ENCODE measurements at regions not wholly inside any gene's neighbourhood (a gene's known extent, or its start where the extent isn't known, plus 50 kb on each side); places are given as distances from the start of the nearest gene placed in this dataset.
A peak's percentile ranks its signal among the peaks of the same experiment; 100 is the strongest.
"Not testable (repeated sequence)": the region's sequence is repeated elsewhere in the genome, so short reads cannot be mapped to it uniquely, and the experiment has no call there.

DNA sequence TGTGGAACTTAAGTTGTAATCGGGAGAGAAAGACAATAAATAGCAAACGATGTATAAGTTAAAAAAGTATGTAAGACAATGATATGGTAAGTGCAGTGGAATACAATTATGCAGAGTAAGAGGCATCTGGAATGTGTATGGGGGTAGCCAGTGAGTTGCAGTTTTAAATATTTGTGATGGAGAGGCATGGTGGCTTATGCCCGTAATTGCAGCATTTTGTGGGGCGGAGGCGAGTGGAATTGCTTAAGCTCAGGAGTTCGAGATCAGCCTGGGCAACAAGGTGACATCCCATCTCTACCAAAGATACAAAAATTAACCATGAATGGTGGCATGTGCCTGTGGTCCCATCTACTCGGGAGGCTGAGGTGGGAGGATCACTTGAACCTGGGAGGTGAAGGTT lies 52.5 kb upstream of the WDFY3 start:
- no peak for DNase-seq

- DNase-seq = no peak
These were observed 52.9 kb upstream of the WDFY3 start for GRCh38 chr4:85019411-85019810.

- DNase-seq = no peak
These were observed 58.2 kb upstream of the WDFY3 start for GRCh38 chr4:85024671-85025070.

- DNase-seq = no peak
These were observed 62.4 kb upstream of the WDFY3 start for GRCh38 chr4:85028910-85029309.

DNA sequence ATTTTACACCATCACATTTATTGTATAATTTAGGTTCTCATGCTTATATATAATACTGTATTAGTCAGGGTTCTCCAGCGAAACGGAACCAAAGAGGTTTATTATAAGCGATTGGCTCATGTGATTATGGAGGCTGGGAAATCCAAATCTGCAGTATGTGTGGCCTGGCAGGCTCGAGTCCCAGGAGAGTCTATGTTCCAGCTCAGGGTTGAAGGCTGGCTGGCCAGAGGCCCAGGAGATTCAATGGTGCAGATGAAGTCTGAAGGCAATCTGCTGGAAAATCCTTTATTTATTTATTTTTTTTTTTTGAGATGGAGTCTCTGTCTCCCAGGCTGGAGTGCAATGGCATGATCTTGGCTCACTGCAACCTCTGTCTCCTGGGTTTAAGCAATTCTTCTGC lies 63.0 kb upstream of the WDFY3 start:
- DNase-seq = no peak

DNA sequence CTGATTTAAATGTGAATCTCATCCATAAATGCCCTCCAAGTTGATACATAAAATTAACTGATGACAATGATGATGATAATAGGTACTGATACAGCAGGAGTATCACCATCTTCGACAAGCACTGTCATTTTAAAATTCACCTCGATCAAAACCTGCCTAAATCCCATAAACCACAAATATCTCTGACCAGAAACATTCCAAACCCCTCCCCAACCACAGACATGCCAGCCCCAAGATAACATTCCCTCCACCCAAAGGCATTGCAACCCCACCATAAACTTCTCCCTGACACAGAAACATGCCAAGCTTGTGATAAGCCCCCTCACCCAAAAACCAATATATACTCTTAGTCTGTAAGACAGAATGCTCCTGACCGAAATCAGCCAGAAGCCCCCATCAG lies 63.7 kb upstream of the WDFY3 start:
- DNase-seq = no peak

- not testable (repeated sequence) for DNase-seq
These were observed 67.3 kb upstream of the WDFY3 start for GRCh38 chr4:85033838-85034237.

DNA sequence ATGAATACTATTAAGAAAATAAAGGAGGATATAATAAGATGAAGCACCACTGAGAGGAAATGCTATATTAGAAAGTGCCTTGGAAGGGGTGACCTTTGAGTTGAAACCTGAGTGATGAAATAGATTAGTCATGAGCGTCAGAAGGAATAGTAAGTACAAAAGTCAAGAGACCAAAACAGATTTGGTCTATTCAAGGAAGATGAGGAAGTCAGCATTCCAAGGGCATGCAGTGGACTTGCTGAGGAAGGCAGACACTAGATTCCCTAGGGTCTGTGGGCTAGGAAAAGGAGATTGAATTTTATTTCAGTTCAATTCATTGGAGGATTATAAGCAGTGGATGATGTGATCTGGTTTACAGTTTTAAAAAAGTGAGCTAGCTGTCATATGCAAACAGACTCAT lies 73.0 kb upstream of the WDFY3 start:
- DNase-seq = no peak

GRCh38 chr4:85043812-85044496 lies 77.5 kb upstream of the WDFY3 start:
- DNase-seq = peak in 1 of 2 experiments; percentile 3

- DNase-seq = no peak
These were observed 84.2 kb upstream of the WDFY3 start for GRCh38 chr4:85050736-85051135.

DNA sequence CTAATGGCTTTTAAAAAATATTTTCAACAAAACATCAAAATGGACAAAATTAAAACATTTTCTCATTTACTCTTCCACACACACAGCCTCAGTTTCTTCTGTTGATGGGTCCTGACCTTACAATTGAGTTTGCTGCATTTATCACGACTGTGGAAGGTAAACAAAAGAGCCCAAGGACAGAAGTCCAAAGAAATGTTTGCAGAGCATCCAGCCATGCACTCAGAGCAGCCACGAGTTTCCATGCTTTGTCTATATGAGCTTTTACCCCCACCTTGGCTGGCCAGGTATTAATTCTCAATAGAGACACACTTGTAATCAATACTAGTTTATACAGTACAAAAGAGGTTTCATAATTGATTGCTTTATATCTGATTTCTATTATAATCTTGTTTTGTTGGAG lies 85.0 kb upstream of the WDFY3 start:
- DNase-seq = no peak

DNA sequence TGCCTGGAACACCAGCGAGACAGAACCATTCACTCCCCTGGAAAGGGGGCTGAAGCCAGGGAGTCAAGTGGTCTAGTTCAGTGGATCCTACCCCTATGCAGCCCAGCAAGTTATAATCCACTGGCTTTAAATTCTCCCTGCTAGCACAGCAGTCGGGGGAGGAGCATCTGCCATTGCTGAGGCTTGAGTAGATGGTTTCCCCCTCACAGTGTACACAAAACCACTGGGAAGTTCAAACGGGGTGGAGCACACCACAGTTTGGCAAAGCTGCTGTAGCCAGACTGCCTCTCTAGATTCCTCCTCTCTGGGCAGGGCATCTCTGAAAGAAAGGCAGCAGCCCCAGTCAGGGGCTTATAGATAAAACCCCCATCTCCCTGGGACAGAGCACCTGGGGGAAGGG lies 88.4 kb upstream of the WDFY3 start:
- DNase-seq = not testable (repeated sequence)

- no peak for DNase-seq
These were observed 92.1 kb upstream of the WDFY3 start for GRCh38 chr4:85058551-85058950.

DNA sequence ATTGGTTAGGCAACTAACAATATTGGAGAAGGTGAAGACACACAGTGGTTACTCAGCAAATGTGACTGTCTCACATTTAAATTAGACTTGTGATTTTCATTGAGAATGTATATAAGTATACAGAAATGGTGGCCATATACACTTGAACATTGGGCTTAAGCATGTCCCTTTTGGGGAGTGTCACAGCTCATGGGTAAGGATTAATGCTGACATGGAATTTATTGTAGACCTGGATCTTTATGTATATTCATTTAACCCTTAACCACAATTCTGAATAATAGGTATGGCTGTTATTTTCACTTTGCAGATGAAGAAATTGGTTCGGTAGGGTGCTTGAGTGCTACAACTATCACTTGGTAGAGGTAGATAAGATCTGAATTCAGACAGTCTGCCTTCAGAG lies 95.5 kb upstream of the WDFY3 start:
- DNase-seq = no peak

DNA sequence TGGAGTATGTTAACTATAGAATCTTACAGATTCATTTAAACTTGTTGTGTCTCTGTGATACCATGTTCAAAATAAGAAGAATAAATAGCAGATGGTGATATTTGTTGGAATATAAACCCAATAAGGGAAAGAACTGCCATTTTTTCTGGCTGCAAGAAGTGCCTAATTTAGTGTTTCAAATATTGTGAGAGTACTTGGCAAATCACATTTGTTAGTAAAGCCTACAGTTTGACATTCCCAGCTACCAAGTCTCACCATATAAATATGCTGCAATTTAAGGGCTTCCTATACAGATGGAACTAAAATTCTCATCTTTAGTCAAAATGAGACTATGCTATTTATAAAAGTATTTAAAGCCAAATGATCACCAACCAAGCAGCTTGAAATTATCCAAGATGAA lies 96.0 kb upstream of the WDFY3 start:
- no peak for DNase-seq

GRCh38 chr4:85067342-85067741 lies 100.9 kb upstream of the WDFY3 start:
- no peak for DNase-seq

GRCh38 chr4:85078016-85078415 lies 111.5 kb upstream of the WDFY3 start:
- DNase-seq = no peak

DNA sequence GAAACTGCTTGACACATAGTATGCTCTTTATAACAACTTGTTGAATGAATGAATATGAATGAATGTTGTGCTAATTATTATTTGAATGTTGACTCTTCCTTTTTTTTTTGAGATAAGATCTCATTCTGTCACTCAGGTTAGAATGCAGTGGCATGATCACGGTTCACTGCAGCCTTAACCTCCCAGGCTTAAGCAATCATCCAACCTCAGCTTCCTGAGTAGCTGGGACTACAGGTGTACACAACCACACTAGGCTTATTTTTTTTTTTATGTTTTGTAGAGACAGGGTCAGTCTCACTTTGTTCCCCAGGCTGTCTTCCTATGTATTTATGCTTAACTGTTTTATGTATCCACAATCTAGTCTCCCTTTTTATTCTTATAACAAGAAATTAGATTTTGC lies 114.7 kb upstream of the WDFY3 start:
- DNase-seq = no peak

DNA sequence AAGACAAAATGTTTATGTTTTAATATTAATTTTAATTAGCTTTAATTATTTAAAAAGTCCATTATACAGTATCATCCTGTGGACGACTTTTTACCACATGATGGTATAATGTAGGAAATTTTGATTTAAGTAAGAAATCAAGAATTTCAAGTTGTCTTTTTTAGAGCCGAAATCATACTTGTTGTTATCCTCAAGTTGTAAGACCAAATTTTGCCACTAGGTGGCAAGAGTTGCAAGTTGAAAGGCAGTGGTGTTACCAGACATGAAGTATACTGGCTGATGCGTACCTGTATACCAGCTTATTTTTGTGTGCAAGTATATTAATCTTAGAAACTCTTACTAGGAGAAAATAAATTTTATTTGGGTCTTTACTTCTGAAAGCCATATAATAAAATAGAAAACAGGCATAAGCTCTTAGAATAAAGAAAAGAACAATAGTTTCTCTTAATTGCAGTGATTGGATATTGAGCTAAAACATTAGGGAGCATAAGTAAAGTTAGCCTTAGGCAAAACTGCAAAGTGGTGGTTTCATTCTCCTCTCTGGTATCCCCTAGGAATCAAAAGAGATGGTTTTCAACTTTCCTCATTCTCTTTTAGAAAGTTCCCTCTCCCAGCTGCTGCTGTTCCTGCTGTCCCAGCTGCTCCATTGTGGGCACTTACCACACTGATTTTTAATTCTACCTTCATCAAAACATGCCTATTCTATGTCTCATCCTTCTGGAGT lies 118.0 kb upstream of the WDFY3 start:
- DNase-seq = no peak

DNA sequence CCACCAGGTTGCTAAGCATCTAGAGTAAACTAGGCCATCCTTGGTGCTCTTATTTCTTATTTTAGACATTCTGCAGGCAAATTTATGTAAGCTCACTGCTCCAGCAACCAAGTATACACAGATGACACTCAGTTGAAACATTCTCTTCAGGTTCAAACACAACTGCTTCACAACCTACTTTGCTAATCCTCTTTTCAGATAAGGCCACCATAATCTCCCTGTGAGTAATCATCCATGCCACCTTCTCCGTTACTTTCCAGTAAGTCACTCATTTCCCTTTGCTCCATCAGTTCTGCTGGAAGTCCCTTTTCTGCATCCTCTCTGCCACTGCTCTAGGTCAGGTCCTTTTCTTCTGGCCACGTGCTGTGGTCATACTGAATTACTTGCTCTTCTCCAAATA lies 120.2 kb upstream of the WDFY3 start:
- DNase-seq = no peak

GRCh38 chr4:85092536-85092935 lies 126.0 kb upstream of the WDFY3 start:
- no peak for DNase-seq

- no peak for DNase-seq
These were observed 126.5 kb upstream of the WDFY3 start for GRCh38 chr4:85092943-85093342.

- DNase-seq = no peak
These were observed 128.2 kb upstream of the WDFY3 start for GRCh38 chr4:85094735-85095134.

GRCh38 chr4:85102606-85103005 lies 136.1 kb upstream of the WDFY3 start:
- DNase-seq = no peak

DNA sequence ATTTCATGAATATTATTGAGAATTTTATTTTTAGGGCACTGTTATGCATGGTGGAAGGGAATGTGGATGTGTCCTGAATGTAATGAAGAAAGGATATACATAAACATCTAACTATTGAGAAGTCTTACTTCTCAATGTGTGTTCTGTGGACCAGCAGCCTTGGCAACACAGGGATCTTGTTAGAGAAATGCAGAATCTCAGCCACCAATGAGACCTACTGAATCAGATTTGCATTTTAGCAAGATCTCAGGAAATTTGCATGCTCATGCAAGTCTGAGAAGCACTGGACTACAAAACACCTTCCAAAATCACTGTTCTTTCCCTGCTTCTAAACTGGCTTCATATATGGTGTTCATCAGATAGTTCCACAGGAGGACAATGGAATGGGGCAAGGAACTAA lies 139.7 kb upstream of the WDFY3 start:
- DNase-seq = no peak
